ENCODE measurements at regions not wholly inside any gene's neighbourhood (a gene's known extent, or its start where the extent isn't known, plus 50 kb on each side); places are given as distances from the start of the nearest gene placed in this dataset.

DNA sequence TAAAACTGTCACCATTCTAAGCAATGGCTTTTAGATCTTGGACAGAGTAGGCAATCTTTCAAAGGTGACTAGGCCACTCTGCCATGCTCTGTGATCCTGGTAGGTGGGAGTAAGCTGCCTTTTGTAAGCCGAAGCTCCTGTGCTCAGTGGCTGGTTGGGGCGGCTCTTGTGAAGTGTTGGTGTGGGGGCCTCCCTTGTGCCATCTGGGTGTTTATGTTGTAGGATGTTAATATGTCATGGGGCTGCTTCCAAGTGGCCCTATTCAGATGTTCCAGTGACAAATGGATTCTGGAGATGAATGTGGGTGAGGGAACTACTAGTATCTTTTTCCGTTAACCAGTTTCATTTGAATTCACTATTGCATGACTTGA, 116.8 kb upstream of the SPRED2 start:
- 98% methylated on average over 3 of the region's 3 CpGs for WGBS
- no peaks in the 10 kb centered on the region for H3K27me3 ChIP-seq
- no peak for DNase-seq (ENCODE audit: low spot score in 2 of 2)
- H3K4me1 ChIP-seq: peaks cover 8% of the 10 kb centered on the region
- TF ChIP-seq POLR2AphosphoS5 (IDR thresholded peaks at IDR 0.05) (no peak), EP300 (IDR thresholded peaks at IDR 0.05) (no peak), POLR2A (IDR thresholded peaks at IDR 0.05) (no peak)
- TF ChIP-seq, protein P1, sequence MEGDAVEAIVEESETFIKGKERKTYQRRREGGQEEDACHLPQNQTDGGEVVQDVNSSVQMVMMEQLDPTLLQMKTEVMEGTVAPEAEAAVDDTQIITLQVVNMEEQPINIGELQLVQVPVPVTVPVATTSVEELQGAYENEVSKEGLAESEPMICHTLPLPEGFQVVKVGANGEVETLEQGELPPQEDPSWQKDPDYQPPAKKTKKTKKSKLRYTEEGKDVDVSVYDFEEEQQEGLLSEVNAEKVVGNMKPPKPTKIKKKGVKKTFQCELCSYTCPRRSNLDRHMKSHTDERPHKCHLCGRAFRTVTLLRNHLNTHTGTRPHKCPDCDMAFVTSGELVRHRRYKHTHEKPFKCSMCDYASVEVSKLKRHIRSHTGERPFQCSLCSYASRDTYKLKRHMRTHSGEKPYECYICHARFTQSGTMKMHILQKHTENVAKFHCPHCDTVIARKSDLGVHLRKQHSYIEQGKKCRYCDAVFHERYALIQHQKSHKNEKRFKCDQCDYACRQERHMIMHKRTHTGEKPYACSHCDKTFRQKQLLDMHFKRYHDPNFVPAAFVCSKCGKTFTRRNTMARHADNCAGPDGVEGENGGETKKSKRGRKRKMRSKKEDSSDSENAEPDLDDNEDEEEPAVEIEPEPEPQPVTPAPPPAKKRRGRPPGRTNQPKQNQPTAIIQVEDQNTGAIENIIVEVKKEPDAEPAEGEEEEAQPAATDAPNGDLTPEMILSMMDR (IDR thresholded peaks at IDR 0.05): no peak
- H3K36me3 ChIP-seq: no peaks in the 10 kb centered on the region
- H3K4me3 ChIP-seq: no peak overlapping the region
- H3K27ac ChIP-seq: no peak overlapping the region
- no peaks in the 10 kb centered on the region for H3K9me3 ChIP-seq

DNA sequence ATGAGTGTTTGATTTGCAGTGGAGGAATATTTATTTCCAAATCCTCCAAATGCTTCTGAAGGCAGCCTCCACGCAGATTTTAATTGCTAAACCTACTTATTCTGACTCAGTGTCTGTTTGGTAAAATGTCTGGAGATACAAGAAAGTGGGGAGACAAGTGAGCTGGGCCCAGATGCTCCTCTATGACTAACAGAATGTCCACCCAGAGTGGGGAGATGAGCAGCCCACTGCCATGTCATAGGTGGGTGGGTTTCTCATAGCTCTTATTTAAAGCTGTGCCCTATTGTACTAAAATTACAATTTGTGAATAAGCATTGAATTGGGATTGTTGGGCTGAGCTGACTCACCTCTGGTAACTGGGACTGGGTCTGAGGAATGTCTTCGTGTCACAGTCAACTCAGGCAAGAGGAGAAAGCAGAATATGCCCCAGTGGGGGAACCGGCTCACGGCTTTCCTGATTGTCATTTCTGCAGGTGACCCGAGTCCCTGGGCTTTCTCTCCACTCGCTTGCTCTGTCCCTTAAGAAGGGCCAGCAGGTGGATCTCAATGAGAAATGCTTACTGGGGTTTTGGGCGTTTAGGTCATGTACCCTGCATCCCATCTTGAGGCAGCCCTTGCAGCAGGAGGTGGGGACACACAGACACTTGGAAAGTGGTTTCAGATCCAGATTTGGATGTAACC, 116.3 kb upstream of the SPRED2 start:
- Histone ChIP-seq H3K27me3 (no peaks in the 10 kb centered on the region), H3K36me3 (no peaks in the 10 kb centered on the region), H3K9me3 (no peaks in the 10 kb centered on the region), H3K27ac (no peak overlapping the region), H3K4me3 (no peak overlapping the region), H3K4me1 (peaks cover 8% of the 10 kb centered on the region)
- TF ChIP-seq POLR2AphosphoS5 (IDR thresholded peaks at IDR 0.05) (no peak), POLR2A (IDR thresholded peaks at IDR 0.05) (no peak), EP300 (IDR thresholded peaks at IDR 0.05) (no peak)
- TF ChIP-seq, protein P1 (IDR thresholded peaks at IDR 0.05): no peak
- 98% methylated on average over 7 of the region's 7 CpGs for WGBS
- no peak for DNase-seq (ENCODE audit: low spot score in 2 of 2)

DNA sequence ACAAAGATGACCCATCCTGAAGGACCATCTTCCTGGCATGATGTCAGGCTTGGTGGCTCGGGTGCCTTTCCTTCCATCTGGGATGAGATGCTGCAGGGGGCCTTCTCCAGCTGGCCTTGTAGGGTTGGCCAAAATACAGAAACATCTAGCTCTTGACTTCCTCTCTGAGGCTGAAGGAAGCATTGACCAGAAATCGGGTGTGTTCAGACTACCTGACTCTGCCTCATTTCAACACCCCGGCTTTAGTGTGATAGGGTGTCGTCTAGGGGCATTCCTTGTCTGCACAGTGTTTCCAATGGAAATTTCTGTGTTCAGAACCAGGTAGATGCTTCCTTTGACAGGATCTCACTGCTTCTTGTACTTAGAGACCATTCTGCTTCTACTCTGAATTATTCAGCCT, 115.7 kb upstream of the SPRED2 start:
- H3K4me3 ChIP-seq: no peak overlapping the region
- no peaks in the 10 kb centered on the region for H3K9me3 ChIP-seq
- H3K27me3 ChIP-seq: no peaks in the 10 kb centered on the region
- H3K4me1 ChIP-seq: peaks cover 1% of the 10 kb centered on the region
- no peak overlapping the region for H3K27ac ChIP-seq
- H3K36me3 ChIP-seq: no peaks in the 10 kb centered on the region
- no peak for DNase-seq (ENCODE audit: low spot score in 2 of 2)
- TF ChIP-seq POLR2A (IDR thresholded peaks at IDR 0.05) (no peak), POLR2AphosphoS5 (IDR thresholded peaks at IDR 0.05) (no peak), EP300 (IDR thresholded peaks at IDR 0.05) (no peak)
- TF ChIP-seq, protein P1 (IDR thresholded peaks at IDR 0.05): no peak
- 90% methylated on average over 3 of the region's 4 CpGs for WGBS

DNA sequence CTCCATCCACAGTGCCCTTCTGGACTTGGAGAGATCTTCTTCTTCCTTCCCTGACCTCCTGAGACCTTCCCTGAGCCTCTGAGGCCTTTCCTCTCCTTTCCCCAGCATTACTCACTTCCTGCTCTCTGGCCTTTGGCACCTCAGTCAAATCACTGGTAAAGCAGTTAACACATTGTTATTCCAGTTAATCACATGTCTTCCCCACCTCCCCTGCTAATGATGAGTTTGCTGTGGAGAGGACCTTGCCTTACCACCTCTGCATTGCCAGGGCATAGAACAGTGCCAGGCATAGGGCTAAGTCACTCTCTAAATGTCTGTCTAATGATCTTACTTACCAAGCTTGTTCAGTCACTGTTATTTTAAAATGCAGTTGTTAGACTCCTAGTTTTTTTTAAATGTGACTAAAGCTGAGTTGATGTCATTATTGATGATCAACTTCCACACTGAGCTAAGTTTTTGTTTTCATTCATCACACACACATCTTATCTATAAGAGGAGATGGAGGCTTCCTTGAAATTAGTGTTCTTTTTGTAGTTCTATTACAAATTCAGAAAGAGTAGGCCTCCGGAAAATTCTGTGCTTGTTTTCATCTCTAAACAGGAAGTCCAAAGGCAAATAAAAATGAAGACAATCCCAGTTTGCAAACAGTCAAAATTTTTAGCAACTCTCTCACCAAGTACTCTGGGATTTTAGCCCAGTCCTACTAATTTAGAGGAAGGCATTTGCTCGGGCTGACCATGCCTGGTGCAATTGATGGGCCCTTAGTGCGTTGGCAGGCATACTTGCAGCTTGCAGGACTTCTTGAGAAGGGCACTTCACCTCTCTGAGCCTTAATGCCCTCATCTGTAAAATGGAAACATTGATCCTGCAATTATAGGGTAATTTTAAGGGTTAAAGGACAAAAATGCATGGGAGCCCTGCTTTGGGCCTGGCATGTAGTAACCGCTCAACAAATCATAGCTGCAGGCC, 113.7 kb upstream of the SPRED2 start:
- WGBS: 79% methylated on average over 4 of the region's 4 CpGs
- no peaks in the 10 kb centered on the region for H3K27me3 ChIP-seq
- H3K36me3 ChIP-seq: no peaks in the 10 kb centered on the region
- no peak overlapping the region for H3K27ac ChIP-seq
- no peak for DNase-seq (ENCODE audit: low spot score in 2 of 2)
- no peaks in the 10 kb centered on the region for H3K9me3 ChIP-seq
- H3K4me3 ChIP-seq: no peak overlapping the region
- H3K4me1 ChIP-seq: no peaks in the 10 kb centered on the region
- TF ChIP-seq, protein P1 (IDR thresholded peaks at IDR 0.05): no peak
- TF ChIP-seq POLR2AphosphoS5 (IDR thresholded peaks at IDR 0.05) (no peak), EP300 (IDR thresholded peaks at IDR 0.05) (no peak), POLR2A (IDR thresholded peaks at IDR 0.05) (no peak)

DNA sequence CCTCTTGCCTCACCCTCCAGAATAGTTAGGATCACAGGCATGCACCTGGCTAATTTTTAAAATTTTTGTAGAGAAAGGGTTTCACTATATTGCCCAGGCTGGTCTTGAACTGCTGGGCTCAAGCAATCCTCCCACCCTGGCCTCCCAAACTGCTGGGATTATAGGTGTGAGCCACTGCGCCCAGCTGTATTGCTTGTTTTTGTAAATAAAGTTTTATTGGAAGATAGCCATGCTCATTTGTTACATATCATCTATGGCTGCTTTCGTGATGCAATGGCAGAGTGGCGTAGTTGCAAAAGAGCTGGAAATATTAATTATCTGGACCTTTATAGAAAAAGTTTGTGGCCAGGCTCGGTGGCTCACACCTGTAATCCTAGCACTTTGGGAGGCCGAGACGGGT, 109.4 kb upstream of the SPRED2 start:
- TF ChIP-seq, protein P1 (IDR thresholded peaks at IDR 0.05): no peak
- no peak for TF ChIP-seq POLR2AphosphoS5 (IDR thresholded peaks at IDR 0.05)
- no peak for TF ChIP-seq POLR2A (IDR thresholded peaks at IDR 0.05)
- no peak for TF ChIP-seq EP300 (IDR thresholded peaks at IDR 0.05)
- Histone ChIP-seq H3K27me3 (no peaks in the 10 kb centered on the region), H3K27ac (no peak overlapping the region), H3K4me1 (no peaks in the 10 kb centered on the region), H3K4me3 (no peak overlapping the region), H3K9me3 (no peaks in the 10 kb centered on the region), H3K36me3 (no peaks in the 10 kb centered on the region)
- WGBS: 96% methylated on average over 6 of the region's 6 CpGs
- no peak for DNase-seq (ENCODE audit: low spot score in 2 of 2)

All from suprapubic skin (tissue), 4 donors.